DMS79 (cell line): ENCODE measurements at regions not wholly inside any gene's neighbourhood (a gene's known extent, or its start where the extent isn't known, plus 50 kb on each side); places are given as distances from the start of the nearest gene placed in this dataset.
"Not testable (repeated sequence)": the region's sequence is repeated elsewhere in the genome, so short reads cannot be mapped to it uniquely, and the experiment has no call there.

ENCODE experiments used
- DNase-seq: peaks from one replicate; lab custom pipeline; 2025; lab: John Stamatoyannopoulos, UW

- DNase-seq = no peak
These were observed 874.3 kb upstream of the ZEB2 start for GRCh38 chr2:145394181-145394580.

GRCh38 chr2:145386973-145387372, 867.1 kb upstream of the ZEB2 start:
- DNase-seq = no peak

- DNase-seq = no peak
These were observed 864.0 kb upstream of the ZEB2 start for GRCh38 chr2:145383961-145384360.

GRCh38 chr2:145380436-145381017, 860.6 kb upstream of the ZEB2 start:
- no peak for DNase-seq

GRCh38 chr2:145379934-145380333, 860.0 kb upstream of the ZEB2 start:
- DNase-seq = no peak

GRCh38 chr2:145374165-145374564, 854.2 kb upstream of the ZEB2 start:
- DNase-seq = no peak

- DNase-seq = not testable (repeated sequence)
These were observed 847.4 kb upstream of the ZEB2 start for GRCh38 chr2:145367334-145367733.

- no peak for DNase-seq
These were observed 846.4 kb upstream of the ZEB2 start for GRCh38 chr2:145366341-145366740.

- no peak for DNase-seq
These were observed 840.3 kb upstream of the ZEB2 start for GRCh38 chr2:145360129-145360790.

- DNase-seq = no peak
These were observed 839.6 kb upstream of the ZEB2 start for GRCh38 chr2:145359561-145359960.

GRCh38 chr2:145356056-145356455, 836.1 kb upstream of the ZEB2 start:
- no peak for DNase-seq

GRCh38 chr2:145352484-145352883, 832.6 kb upstream of the ZEB2 start:
- no peak for DNase-seq

GRCh38 chr2:145351864-145352425, 832.0 kb upstream of the ZEB2 start:
- no peak for DNase-seq

GRCh38 chr2:145350011-145350410, 830.1 kb upstream of the ZEB2 start:
- DNase-seq = no peak

- no peak for DNase-seq
These were observed 824.3 kb upstream of the ZEB2 start for GRCh38 chr2:145344076-145344724.

GRCh38 chr2:145343287-145343686, 823.4 kb upstream of the ZEB2 start:
- no peak for DNase-seq

GRCh38 chr2:145341536-145341935, 821.6 kb upstream of the ZEB2 start:
- DNase-seq = no peak

GRCh38 chr2:145339646-145340045, 819.7 kb upstream of the ZEB2 start:
- no peak for DNase-seq

GRCh38 chr2:145332210-145332898, 812.4 kb upstream of the ZEB2 start:
- no peak for DNase-seq

GRCh38 chr2:145329971-145330370, 810.1 kb upstream of the ZEB2 start:
- DNase-seq = no peak

GRCh38 chr2:145325485-145325884, 805.6 kb upstream of the ZEB2 start:
- no peak for DNase-seq

- DNase-seq = no peak
These were observed 804.8 kb upstream of the ZEB2 start for GRCh38 chr2:145324748-145325147.

- no peak for DNase-seq
These were observed 803.6 kb upstream of the ZEB2 start for GRCh38 chr2:145323512-145323911.
